OCI-M1 (cell line): ENCODE measurements at regions not wholly inside any gene's neighbourhood (a gene's known extent, or its start where the extent isn't known, plus 50 kb on each side); places are given as distances from the start of the nearest gene placed in this dataset.
A peak's percentile ranks its signal among the peaks of the same experiment; 100 is the strongest.
"Not testable (repeated sequence)": the region's sequence is repeated elsewhere in the genome, so short reads cannot be mapped to it uniquely, and the experiment has no call there.

Experiments used
- DNase-seq: peaks from one replicate; lab custom pipeline; 2025; lab: John Stamatoyannopoulos, UW

DNA sequence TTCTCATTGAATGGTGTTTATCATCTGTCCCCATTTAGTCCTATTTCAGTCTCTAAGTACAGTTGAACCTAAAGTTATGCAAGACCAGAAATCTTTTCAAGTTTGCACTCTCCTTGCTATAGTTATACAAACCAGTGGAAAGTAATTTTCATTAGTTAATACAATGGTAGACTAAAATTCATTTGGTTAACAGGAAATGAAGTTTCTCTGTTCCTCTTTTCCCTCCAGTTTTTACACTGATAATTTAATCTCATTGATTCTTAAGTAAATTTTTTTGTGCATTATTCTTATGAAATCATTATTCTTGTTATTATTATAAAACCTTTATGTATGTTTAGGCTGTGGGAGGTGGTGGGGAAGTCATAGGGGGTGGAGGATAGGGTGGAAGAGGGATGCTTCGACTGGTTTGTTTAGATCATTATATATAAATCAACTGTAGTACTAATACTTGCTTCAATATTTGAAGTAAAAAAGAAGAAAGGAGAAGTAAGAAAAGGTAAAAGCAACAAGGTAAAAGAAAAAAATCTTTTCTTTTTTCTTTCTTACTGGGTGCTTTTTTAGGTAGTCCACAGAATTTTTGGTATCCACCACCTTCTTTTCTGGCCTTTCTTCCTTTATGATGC lies 104.1 kb downstream of the GPR85 start:
- no peak for DNase-seq

DNA sequence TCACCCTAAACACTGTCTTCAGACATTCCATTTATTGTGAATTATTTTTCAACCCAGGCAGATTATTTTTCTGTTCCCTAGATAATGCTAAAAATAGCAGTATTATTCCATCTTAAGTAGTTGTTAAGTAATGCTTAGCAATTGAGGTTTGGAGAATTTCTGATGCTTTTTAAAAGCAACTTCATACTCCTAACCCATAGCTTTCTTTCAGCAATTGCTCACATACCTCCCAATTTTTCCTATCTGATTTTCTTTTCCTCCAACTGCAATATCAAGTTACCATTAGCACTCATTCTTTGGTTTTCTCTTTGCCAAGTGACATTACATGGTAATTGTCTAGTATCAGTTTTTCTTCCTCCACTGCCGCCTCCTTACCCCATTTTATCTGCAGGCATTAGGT lies 104.7 kb downstream of the GPR85 start:
- no peak for DNase-seq

DNA sequence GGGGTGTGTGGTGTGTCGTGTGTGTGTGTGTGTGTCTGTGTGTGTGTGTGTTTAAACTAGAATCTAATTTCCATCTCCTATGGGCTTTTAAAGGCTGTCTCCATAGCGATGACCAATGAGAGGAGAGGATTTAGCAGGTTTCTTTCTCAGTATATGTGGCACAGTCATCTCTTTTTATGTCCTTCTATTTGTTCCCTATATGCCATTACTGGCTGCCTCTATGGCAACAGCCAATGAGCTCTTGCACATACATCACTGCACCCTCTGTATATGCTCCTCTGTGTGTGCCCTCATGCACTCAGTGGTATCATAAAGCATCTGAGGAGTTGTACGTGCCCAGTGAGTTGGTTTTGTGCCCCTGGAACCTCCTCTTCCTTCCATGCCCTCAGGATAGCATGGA lies 107.6 kb downstream of the GPR85 start:
- not testable (repeated sequence) for DNase-seq

DNA sequence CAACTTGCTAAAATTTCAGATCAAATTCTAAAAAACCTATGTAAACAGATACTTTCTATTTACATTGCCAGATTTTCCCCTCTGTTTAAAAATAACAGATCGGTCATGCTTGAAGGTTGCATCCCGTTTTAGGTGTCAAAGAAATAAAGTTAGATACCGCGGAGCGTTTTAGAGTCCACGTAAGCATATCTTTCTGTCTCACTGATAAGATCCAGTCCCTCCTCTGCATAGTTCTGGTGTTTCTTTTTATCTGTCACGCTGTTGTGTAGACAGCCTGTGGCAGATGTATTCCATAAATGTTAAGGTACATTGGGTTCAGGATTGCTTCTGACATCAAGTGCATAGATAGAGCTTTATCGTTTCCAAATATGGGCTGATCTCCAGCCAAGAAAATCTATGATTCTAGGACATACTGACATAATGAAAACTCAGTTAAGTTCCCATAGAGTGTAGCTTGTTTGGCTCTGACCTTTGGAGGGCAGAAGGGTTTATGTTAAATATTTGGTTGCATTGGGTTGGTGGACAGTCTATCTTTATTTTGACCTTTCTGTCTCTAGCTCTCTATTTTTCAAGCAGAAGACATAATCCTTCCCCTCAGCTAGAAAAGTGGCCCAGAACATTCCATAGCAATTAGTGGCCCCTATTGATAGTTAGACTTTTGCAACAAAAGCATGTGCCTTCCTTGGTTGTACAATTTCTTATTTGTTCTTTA lies 109.2 kb downstream of the GPR85 start:
- DNase-seq, result not testable (repeated sequence)

DNA sequence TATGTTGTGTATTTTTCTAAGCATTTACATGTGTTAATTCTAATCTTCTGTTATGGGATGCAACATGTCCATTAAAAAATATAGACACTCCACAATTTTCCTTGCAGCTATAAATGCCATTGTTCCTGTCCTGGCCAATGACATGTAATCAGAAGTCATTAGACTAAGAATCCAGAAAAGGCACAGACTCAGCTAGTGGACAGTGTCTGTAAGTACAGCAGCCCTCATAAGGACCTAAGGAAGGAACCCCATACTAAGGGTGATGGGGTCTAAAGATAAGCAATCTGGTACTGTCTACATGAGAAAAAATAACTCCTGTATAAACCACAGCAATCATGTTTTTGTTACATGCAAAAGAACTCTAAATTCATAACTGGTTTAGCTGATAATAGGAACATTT lies 115.9 kb downstream of the GPR85 start:
- DNase-seq, result peak; percentile 15

DNA sequence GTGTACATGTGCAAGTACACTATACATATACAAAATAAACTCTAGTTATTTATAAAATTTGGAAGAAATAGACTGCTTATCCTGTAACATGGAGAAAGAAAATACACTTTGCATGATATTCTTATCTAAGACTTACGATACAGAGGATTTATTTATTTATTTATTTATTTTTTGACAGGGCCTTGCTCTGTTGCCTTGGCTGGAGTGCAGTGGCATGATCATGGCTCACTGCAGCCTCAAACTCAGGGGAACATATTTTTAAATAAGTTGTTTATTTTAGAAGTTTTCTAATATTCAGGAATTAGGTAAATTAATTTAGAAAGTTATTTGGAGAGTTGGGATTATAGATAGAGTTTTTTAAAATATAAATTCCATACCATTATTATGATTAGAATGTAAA lies 116.7 kb downstream of the GPR85 start:
- no peak for DNase-seq

DNA sequence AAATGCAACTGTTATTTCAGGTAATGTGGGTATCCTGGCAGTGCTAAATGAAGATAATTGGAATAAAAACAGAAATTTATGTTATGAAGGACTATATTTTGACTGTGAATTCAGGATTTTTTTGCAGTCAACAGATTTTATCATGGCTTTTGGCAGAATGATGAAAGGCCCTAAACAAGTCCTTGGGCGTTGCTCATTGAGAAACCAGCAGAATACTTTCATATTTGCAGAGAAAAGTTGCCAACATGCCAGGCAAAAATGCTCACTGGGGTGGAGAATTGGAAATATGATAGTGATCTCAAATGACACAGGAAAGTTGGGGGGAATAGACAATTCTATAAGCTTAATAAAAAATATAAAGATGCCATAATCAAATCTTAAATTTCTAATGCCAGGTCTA lies 121.1 kb downstream of the GPR85 start:
- no peak for DNase-seq

DNA sequence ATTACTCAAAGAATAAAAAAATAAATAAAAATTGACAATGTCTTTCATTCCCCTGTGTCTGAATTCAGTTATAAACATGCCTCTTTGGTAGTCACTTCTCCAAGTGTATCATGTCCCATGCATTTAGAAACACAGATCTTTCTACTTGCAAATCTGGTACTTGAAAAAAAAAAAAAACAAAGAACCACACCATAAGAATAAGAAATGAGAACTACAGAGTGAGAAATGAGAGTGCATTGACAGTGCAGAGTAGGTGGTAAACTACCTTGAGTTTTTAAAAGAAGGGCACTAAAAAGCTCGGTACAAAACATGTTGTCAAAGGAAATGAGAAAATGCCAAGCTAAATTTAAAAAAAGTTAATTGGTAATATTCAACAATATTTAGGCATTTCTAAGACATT lies 123.0 kb downstream of the GPR85 start:
- DNase-seq, result no peak

DNA sequence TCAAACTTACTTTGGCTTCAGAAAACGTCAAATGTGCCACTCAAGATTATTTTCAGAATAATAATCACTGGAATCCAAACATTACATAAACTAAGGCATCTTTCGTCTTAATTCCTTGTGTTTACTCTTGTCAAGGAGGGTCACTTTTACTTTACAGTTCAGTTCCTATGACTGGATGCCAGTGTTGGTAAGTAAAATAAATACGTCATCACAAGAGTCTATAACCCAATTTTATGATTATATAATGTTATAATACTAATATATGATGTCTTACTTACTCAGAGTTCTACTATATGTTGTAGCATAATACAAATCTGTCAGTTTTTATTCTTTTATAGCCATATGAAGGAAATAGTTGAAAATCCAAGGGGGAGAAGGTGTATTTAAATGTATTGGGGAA lies 123.8 kb downstream of the GPR85 start:
- DNase-seq, result no peak

DNA sequence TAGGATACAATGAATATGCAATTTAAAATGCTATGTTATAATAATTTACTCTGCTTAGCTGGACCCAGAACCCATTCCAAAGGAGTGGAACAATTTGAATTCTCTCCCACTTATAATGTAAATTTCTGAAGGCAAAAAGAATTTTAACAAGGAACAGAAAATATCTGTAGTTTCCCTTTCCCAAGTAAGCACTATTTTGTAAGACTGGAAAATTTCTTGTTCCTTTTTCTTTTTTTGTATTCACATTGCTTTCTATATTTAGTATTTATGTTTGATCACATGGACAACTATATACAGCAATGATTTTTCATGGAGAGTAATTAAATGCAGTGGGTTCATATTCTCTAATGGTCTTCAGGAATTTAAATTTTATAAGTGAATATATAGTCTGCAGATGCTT lies 127.4 kb downstream of the GPR85 start:
- DNase-seq, result no peak

DNA sequence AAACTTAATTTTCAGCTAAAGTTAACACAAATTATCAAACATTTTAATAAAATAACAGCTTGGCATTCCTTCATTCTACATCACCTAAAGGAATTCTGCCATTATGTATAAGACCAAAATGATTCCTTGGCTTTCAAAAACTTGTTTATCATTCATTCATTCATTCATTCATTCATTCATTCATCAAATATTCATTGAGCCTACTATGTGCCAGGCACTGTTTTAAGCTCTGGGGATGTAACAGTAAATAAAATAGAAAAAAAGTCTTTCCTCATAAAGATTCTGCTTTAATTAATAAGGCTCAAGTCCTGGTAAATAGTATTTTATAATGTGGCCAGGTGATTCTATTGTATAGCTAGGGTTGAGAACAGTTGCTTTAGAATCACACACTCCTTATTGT lies 127.9 kb downstream of the GPR85 start:
- no peak for DNase-seq

DNA sequence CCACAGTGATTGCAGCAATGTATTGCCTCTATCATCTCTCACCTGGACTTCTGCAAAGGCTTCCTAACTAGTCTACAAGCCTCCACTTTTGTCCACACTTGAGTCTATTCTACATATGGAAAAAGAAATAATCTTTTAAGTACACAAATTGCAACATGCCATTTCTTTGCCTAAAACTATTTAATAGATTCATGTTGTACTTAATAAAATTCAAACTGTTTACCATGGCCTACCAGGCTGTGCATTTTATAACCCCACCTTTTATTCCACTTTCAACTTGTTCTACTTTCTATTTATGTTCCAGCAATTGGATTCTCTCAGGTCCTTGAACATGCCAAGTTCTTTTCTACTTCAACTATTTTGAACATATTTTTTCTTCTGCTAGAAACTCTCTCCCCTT lies 128.7 kb downstream of the GPR85 start:
- no peak for DNase-seq

DNA sequence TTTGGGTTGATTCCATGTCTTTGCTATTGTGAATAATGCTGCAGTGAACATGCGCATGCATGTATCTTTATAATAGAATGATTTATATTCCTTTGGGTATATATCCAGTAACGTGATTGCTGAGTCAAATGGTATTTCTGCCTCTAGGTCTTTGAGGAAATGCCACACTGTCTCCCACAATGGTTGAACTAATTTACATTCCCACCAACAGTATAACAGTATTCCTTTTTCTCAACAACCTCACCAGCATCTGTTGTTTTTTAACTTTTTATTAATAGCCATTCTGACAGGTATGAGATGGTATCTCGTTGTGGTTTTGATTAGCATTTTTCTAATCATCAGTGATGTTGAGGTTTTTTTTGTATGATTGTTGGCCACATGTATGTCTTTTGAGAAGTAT lies 133.6 kb downstream of the GPR85 start:
- not testable (repeated sequence) for DNase-seq

DNA sequence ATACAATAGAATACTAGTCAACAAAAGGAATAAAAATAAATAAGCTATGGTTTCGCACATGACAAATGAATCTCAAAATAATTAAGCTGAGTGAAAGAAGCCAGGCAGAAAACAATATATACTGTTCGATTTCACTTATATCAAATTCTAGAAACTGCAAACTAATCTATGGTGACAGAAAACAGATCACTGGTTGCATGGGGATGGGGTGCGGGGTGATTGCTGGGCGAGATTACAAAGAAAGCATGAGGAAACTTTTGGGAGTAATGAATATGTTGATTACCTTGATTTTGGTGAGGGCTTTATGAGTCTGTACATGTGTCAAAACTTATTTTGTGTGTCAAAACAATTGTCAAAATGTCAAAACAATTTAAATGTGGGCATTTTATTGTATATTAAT lies 135.6 kb downstream of the GPR85 start:
- no peak for DNase-seq

DNA sequence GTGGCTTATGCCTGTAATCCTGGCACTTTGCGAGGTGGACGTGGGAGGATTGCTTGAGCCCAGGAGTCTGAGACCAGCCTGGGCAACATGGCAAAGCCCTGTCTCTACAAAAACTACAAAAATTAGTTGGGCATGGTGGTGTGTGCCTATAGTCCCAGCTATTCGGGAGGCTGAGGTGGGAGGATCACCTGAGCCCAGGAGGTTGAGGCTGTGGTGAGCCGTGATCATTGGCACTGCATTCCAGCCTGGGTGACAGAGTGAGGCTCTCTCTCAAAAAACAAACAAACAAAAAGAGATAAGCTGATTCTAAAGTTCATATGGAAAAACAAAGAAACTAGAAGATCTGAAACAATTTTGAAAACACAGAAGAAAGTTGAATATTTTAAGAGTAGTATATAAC lies 136.9 kb downstream of the GPR85 start:
- DNase-seq, result not testable (repeated sequence)

DNA sequence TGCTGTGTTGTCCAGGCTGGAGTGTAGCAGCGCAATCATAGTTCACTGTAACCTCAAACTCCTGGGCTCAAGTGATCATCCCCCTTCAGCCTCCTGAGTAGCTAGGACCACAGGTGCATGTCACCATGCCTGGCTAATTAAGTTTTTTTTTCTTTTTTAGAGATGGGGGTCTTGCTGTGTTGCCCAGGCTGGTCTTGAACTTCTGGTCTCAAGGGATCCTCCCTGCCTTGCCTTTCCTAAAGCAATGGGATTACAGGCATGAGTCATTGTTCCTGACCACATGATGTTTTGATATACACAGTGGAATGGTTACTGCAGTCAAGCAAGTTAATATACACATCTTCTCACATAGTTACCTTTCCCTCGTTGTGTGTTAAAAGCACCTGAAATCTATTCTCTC lies 140.3 kb downstream of the GPR85 start:
- no peak for DNase-seq

DNA sequence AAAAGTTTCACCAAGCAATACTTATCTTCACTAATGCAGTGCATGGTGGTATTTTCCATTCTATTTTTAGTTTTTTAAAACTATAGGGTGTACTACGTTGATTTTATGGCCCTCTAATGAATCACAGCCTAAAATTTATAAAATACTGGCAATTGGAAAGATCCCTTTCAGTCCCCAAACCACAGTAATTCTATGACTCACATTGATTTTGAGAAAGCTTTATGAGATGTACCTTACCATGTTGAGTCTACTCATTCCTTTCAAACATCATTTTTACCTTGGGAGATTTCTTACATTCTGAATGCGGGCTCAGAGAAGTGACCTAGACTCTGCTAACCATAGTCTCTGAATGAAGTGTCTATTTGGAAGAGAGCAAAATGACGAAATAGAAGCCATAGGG lies 141.6 kb downstream of the GPR85 start:
- no peak for DNase-seq

DNA sequence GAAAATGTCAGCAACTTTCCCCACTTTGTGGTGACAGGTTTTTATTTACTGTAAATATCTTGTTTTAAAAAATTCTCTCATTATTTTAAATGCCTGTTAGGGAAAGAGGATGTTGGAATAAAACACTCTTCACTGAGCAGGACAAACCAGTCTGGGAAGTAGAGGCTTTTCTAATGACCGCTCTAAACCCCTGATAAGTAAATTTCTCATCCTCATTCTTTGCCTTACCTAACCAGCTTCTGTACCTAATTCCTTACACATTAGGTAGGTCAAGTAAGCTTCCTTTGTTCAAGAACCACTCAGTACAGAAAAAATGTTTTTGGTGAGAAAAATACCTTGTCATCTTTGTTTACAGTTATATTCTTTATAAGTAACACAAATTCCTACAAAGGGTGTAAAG lies 143.6 kb downstream of the GPR85 start:
- DNase-seq, result no peak

DNA sequence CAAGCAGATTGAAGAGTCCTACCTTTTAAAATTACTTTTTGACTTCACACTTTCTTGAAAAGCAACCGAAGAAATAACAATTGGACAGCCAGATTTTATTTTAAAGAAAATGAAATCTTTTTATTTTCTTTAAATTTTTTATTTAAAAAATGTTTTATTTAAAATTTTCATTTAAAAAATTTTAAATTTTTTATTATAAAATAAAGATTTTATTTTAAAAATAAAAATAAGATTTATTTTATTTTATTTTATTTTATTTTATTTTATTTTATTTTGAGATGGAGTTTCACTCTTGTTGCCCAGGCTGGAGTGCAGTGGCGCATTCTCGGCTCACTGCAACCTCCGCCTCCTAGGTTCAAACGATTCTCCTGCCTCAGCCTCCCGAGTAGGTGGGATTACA lies 144.5 kb downstream of the GPR85 start:
- DNase-seq, result not testable (repeated sequence)

DNA sequence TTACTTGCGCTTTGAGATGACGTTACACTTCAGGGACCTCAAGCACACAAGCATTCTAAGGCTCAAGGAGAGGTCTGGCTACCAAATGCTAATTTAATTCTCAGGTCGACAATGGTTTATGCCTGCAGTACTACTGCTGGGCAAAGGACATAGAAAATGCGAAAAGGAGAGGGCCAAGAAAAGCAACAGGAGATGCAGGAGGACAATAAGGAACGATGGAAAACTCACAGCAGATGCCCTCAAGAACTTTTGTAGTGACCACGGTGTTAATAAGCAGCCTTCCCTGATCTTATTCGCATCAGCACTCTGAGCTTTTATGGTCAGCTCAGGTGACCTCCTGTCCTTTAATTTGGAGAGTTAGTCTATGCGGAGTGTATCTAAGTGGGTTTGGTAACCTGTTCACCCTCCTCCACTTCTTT lies 146.3 kb downstream of the GPR85 start:
- no peak for DNase-seq

DNA sequence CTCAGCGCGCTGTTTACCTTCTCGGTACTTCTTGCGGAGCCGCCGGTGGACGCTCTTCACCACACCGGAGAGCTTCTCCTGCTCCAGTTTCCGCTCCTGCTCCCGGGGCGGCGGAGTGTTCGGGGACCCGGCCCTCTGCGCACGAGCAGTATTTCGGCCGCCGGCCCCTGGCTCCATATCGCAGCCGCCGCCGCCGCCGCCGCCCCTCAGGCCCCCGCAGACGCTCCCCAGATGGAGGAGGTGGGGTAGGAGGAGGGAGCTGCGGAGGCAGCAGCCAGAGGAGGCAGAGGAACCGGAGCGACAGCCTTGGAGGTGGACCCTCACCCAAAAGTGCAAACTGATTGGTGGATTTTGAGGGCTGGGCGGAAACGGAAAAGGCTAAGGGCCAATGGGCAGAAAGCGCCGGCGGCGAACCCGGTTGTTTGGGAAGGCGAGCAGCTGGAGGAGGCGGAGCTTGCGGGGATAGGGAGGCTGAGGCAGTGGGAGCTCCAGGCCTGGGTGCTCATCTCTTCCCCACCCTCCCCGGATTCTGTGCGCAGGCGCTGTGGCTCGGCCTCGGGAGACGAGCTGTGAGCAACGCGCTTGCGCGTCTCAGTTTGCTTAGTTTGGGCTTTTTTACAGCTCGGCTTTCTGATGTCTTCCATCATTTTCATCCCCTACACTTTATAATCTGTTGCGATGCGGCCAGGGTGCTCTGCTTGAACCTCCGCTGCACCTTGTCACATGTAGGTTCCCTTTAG lies 146.9 kb downstream of the GPR85 start:
- DNase-seq, result peak; percentile 97

DNA sequence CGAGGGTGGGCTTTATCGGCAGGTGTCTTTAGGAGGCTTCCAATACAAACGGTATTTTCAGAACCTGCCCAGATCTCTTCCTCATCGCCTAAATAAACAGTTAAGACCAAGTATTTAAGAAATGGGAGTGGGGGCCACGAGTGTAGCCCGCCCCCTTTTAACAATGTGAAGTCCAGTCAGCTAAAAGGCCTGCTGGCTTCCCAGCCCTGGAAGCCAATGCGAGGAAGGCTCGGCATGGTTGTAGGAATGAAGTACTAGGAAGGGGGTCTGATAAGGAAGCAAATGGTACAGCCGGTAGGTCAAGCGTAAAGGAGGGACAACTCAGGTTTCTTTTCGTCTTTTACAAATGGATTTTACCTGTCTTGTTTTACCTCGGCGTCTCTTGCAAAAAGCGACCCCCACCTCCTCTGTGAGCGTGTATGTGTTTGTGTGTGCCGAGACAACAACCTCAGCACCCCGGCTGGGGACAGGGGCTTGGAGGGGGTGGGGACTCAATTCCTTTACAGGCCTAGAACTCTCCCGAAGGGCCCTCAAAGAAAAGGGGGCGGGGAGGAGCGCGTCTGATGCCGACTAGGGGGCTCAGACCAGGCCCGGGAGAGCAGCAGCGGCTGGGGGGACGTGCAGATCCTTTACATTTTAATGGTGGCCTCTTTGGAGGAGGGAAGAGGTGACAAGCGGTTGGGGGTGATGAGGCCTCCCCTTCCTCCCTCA lies 147.6 kb downstream of the GPR85 start:
- peak; percentile 56 for DNase-seq
